ENCODE measurements at regions not wholly inside any gene's neighbourhood (a gene's known extent, or its start where the extent isn't known, plus 50 kb on each side); places are given as distances from the start of the nearest gene placed in this dataset.

- no peak for ATAC-seq
Measured at GRCh38 chr13:90389537-90389936, 958.0 kb upstream of the MIR17HG start.

GRCh38 chr13:90393408-90393807, 954.1 kb upstream of the MIR17HG start:
- H3K9me3 ChIP-seq, result no peaks in the 10 kb centered on the region
- intact Hi-C loops (cut with DNase I), result no loop called here
- TF ChIP-seq CTCF (IDR thresholded peaks at IDR 0.05), result no peak
- H3K36me3 ChIP-seq, result no peaks in the 10 kb centered on the region
- no peak overlapping the region for H3K27ac ChIP-seq
- H3K27me3 ChIP-seq (ENCODE audit: low read depth), result no peaks in the 10 kb centered on the region
- DNase-seq (no peak), ATAC-seq (no peak)
- H3K4me1 ChIP-seq, result no peaks in the 10 kb centered on the region
- H3K4me3 ChIP-seq, result no peak overlapping the region

More at GRCh38 chr13:90389537-90389936, 958.0 kb upstream of the MIR17HG start:
- no peak for DNase-seq
- TF ChIP-seq CTCF (IDR thresholded peaks at IDR 0.05), result no peak
- H3K4me1 ChIP-seq, result no peaks in the 10 kb centered on the region
- H3K4me3 ChIP-seq, result no peak overlapping the region
- no peak overlapping the region for H3K27ac ChIP-seq
- intact Hi-C loops (cut with DNase I), result no loop called here
- H3K27me3 ChIP-seq (ENCODE audit: low read depth), result no peaks in the 10 kb centered on the region
- H3K9me3 ChIP-seq, result no peaks in the 10 kb centered on the region
- H3K36me3 ChIP-seq, result no peaks in the 10 kb centered on the region

- Histone ChIP-seq H3K9me3 (peaks cover 4% of the 10 kb centered on the region), H3K4me3 (no peak overlapping the region)
Measured at GRCh38 chr13:90395348-90395747, 952.1 kb upstream of the MIR17HG start.

GRCh38 chr13:90395846-90396245, 951.6 kb upstream of the MIR17HG start:
- ATAC-seq (no peak), DNase-seq (no peak)
- Histone ChIP-seq H3K36me3 (no peaks in the 10 kb centered on the region), H3K27me3 (ENCODE audit: low read depth) (no peaks in the 10 kb centered on the region), H3K4me3 (no peak overlapping the region), H3K27ac (no peak overlapping the region), H3K4me1 (no peaks in the 10 kb centered on the region), H3K9me3 (peaks cover 4% of the 10 kb centered on the region)
- no peak for TF ChIP-seq CTCF (IDR thresholded peaks at IDR 0.05)
- intact Hi-C loops (cut with DNase I), result no loop called here

More at GRCh38 chr13:90395348-90395747, 952.1 kb upstream of the MIR17HG start:
- intact Hi-C loops (cut with DNase I), result no loop called here
- H3K4me1 ChIP-seq, result no peaks in the 10 kb centered on the region
- no peak overlapping the region for H3K27ac ChIP-seq
- ATAC-seq, result no peak
- H3K27me3 ChIP-seq (ENCODE audit: low read depth), result no peaks in the 10 kb centered on the region
- no peaks in the 10 kb centered on the region for H3K36me3 ChIP-seq
- TF ChIP-seq CTCF (IDR thresholded peaks at IDR 0.05), result no peak
- DNase-seq, result no peak

DNA sequence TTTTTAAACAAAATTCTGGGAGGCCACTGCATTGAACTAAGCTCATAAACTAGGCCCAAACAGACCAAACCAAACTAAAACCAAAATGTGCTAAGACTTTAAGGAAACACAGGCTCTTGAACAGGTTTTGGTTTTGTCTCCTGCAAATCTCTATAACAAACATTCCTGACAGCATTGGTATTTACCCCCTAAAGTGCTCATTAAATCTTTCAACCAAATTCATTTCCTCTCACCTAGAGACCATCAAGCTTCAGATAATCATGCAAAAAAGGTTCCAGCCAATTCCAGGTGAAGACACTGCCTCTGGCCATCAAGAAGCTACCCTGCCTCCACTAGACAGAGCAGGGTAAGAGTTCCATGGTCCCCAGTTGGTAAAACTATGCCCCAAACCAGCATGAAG, 951.2 kb upstream of the MIR17HG start:
- intact Hi-C loops (cut with DNase I), result no loop called here
- ATAC-seq (no peak), DNase-seq (no peak)
- no peak for TF ChIP-seq CTCF (IDR thresholded peaks at IDR 0.05)
- Histone ChIP-seq H3K4me3 (no peak overlapping the region), H3K4me1 (no peaks in the 10 kb centered on the region), H3K36me3 (no peaks in the 10 kb centered on the region), H3K27ac (no peak overlapping the region), H3K27me3 (ENCODE audit: low read depth) (no peaks in the 10 kb centered on the region), H3K9me3 (peaks cover 4% of the 10 kb centered on the region)

DNA sequence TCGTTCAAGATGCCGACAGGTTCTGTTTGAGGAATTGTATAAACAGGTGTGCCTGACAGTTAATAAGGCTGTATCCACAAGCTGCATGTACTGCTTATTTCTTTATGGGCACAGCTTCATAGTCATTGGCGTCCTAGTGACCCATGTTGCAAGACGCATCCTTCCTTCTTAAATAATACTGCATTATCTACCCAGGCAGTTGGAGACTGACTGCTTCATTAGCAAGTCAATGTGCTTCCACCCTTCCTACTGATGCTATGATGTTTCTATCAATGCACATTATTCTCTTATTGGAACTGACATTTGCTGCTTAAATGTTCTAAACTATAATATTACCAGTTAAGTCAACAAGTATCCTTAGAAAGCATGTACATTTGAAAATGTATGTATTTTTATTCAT, 950.0 kb upstream of the MIR17HG start:
- Histone ChIP-seq H3K36me3 (no peaks in the 10 kb centered on the region), H3K9me3 (peaks cover 4% of the 10 kb centered on the region), H3K4me3 (no peak overlapping the region), H3K27ac (no peak overlapping the region), H3K27me3 (ENCODE audit: low read depth) (no peaks in the 10 kb centered on the region), H3K4me1 (no peaks in the 10 kb centered on the region)
- DNase-seq (no peak), ATAC-seq (no peak)
- intact Hi-C loops (cut with DNase I), result no loop called here
- TF ChIP-seq CTCF (IDR thresholded peaks at IDR 0.05), result no peak

All from lower lobe of right lung (tissue), 2 donors.